Prostate gland (tissue), 2 donors: ENCODE measurements at regions not wholly inside any gene's neighbourhood (a gene's known extent, or its start where the extent isn't known, plus 50 kb on each side); places are given as distances from the start of the nearest gene placed in this dataset.

Experiments used
- DNase-seq: peaks from one replicate; pipeline ENCODE4 v3.0.0-alpha.2; 2019; ENCODE audit warnings: low spot score
- H3K27ac ChIP-seq, 2 donors: fragments of 200-600 bp; sonication (generic); 2 replicates each; pipeline ENCODE4 v1.5.1; 2017 to 2019
- H3K27me3 ChIP-seq: fragments of 200-600 bp; sonication (generic); replicated peaks from 2 replicates; pipeline ENCODE4 v1.5.1; 2019; ENCODE audit not compliant: insufficient read depth
- H3K36me3 ChIP-seq, 2 donors: fragments of 200-600 bp; sonication (generic); 1 replicate in 1 of 2; 2 replicates in 1 of 2; pipeline versions ENCODE4 v1.5.1 to v1.8.1; 2017 to 2019
- H3K4me1 ChIP-seq: fragments of 200-600 bp; sonication (generic); replicated peaks from 2 replicates; pipeline ENCODE4 v1.5.1; 2019
- H3K4me3 ChIP-seq, 2 donors: fragments of 200-600 bp; sonication (generic); 2 replicates each; pipeline ENCODE4 v1.5.1; 2017 to 2019
- H3K9me3 ChIP-seq: fragments of 200-600 bp; sonication (generic); 2 replicates; pipeline ENCODE4 v1.5.1; 2017
- CTCF ChIP-seq, 4 experiments: fragments of 200-600 bp in 2 of 4; fragments of 450-650 bp in 2 of 4; sonication (generic) in 2 of 4; IDR thresholded peaks; 1 replicate in 3 of 4; 2 replicates in 1 of 4; pipeline ENCODE4 v1.5.1; 2016 to 2019; ENCODE audit warnings: antibody characterized with exemption in 4 of 4, mild to moderate bottlenecking in 2 of 4, moderate library complexity in 2 of 4
- POLR2A ChIP-seq: fragments of 450-650 bp; IDR thresholded peaks from one replicate; pipeline ENCODE4 v1.6.1; 2016; ENCODE audit warnings: antibody characterized with exemption, mild to moderate bottlenecking
- POLR2AphosphoS5 ChIP-seq: sonication (generic); formaldehyde crosslinking; IDR thresholded peaks from one replicate; pipeline ENCODE4 v1.6.1; 2017; ENCODE audit warnings: antibody characterized with exemption
- WGBS: methylation state at CpG from one replicate; pipeline ENCODE4 v1.1.5; 2018; 5-methylcytosine and 5-hydroxymethylcytosine counted together
- intact Hi-C: fragments of 100-400 bp; cut with DNase I; formaldehyde crosslinking; loops from one replicate; pipeline ENCODE4 v1.14.2; 2022

DNA sequence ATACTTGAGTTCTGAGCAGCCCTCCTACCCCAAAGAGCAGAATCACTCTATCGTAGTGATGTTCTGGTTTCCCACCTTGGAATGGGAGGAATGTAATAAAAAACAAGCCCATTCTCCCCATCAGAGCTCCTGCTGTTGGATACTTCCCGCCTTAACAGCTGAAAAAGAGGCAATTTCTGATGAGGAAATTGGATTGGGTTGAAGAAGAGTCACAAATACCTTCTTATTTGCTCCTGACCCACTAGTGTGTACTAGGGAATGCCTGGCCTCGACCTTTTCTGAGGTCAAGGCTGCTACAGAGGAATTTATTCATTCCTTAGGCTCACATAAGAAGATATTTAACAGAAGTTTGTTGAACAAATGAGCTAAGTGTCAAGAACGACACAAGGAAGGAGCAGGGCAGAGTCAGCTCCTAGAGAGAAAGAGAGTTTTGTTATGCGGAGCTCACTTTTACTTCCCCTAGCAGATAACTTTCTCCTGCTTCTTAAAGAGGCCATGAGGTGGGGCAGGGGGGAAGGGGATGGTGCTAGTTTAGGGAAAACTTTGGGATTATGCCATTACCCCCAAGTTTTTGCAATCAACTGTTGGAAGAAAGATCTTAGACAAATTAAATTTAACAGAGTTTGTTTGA, 273.8 kb upstream of the CLNK start:
- WGBS: 85% methylated on average over 5 of the region's 5 CpGs
- H3K4me1 ChIP-seq: no peaks in the 10 kb centered on the region
- no peaks in the 10 kb centered on the region for H3K36me3 ChIP-seq
- H3K27ac ChIP-seq: no peak overlapping the region
- no peak for TF ChIP-seq CTCF (IDR thresholded peaks at IDR 0.05)
- TF ChIP-seq POLR2A: no peak
- TF ChIP-seq POLR2AphosphoS5: no peak
- H3K4me3 ChIP-seq: no peak overlapping the region
- H3K9me3 ChIP-seq: no peaks in the 10 kb centered on the region
- no peaks in the 10 kb centered on the region for H3K27me3 ChIP-seq
- intact Hi-C loops: no loop called here
- no peak for DNase-seq

DNA sequence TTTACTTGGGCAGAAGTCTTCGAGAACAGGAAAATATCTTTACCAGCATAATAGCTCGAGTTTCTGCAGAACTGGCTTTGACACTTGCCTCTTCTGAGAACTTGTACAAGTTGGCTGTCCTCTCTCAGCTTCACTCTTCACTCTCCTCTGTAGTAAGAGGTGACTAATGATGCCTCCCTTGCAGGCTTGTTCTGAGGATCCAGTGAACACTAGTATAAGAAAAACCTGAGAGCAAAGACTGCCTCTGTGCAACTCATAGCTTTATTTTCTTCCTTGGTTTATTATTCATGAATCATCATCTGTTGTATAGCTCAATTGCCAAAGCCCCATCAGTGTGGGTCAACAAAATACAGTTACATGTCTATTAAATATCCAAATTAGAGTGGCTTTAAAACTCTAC, 266.7 kb upstream of the CLNK start:
- H3K4me1 ChIP-seq: no peaks in the 10 kb centered on the region
- 84% methylated on average over 2 of the region's 2 CpGs for WGBS
- H3K36me3 ChIP-seq: no peaks in the 10 kb centered on the region
- no peak overlapping the region for H3K4me3 ChIP-seq
- DNase-seq: no peak
- TF ChIP-seq POLR2A: no peak
- TF ChIP-seq CTCF (IDR thresholded peaks at IDR 0.05): no peak
- no peak for TF ChIP-seq POLR2AphosphoS5
- H3K9me3 ChIP-seq: no peaks in the 10 kb centered on the region
- no peaks in the 10 kb centered on the region for H3K27me3 ChIP-seq
- intact Hi-C loops: no loop called here
- no peak overlapping the region for H3K27ac ChIP-seq

- no peaks in the 10 kb centered on the region for H3K36me3 ChIP-seq
- no peak for TF ChIP-seq CTCF (IDR thresholded peaks at IDR 0.05)
- no peak for TF ChIP-seq POLR2AphosphoS5
- TF ChIP-seq POLR2A: no peak
- 90% methylated on average over 6 of the region's 6 CpGs for WGBS
- DNase-seq: no peak
- H3K4me3 ChIP-seq: no peak overlapping the region
- intact Hi-C loops: no loop called here
- H3K27me3 ChIP-seq: no peaks in the 10 kb centered on the region
- H3K4me1 ChIP-seq: no peaks in the 10 kb centered on the region
- H3K9me3 ChIP-seq: no peaks in the 10 kb centered on the region
- no peak overlapping the region for H3K27ac ChIP-seq
Measured at GRCh38 chr4:10949039-10949733, 264.6 kb upstream of the CLNK start.

DNA sequence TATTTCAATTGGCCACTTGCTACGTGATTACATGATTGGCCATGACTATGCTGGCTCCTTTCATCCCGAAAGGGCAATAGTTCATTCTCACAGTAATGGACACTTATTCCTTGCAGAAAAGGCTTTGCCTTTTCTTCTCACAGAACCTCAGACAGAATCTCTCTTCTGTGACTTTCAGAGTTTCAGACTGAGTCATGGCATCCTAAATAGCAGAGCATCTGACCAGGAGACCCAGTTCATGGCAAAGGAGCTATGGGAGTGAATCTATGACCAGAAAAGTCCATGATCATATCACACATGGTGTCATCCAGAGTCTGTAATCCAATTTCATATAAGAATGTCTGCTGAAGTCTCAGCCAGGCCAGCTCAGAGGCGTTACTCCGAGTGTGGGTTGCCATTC, 263.3 kb upstream of the CLNK start:
- H3K27me3 ChIP-seq: no peaks in the 10 kb centered on the region
- WGBS: 75% methylated on average over 4 of the region's 4 CpGs
- no peaks in the 10 kb centered on the region for H3K4me1 ChIP-seq
- DNase-seq: no peak
- intact Hi-C loops: no loop called here
- no peak overlapping the region for H3K27ac ChIP-seq
- no peaks in the 10 kb centered on the region for H3K9me3 ChIP-seq
- no peak overlapping the region for H3K4me3 ChIP-seq
- TF ChIP-seq POLR2A: no peak
- TF ChIP-seq POLR2AphosphoS5: no peak
- TF ChIP-seq CTCF (IDR thresholded peaks at IDR 0.05): no peak
- no peaks in the 10 kb centered on the region for H3K36me3 ChIP-seq

DNA sequence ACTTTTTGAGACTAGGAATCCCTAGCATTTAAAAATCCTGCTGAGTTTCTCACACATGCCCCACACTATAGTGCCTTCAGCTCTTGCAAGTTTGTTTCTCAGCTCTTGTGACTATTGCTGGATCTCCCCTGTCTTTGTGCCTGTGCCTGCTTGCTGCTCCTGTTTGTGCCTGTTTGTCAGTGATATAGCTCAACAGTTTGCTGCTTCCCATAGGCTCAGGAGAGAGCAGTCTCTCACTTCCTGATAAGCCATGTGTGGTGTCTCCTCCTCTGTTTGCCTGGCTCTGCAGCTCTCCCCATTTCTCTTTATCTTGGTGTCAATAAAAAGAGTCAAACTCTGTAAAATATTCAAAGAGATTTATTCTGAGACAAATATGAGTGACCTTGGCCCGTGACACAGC, 259.8 kb upstream of the CLNK start:
- no peaks in the 10 kb centered on the region for H3K9me3 ChIP-seq
- no peak overlapping the region for H3K4me3 ChIP-seq
- H3K36me3 ChIP-seq: no peaks in the 10 kb centered on the region
- no peaks in the 10 kb centered on the region for H3K27me3 ChIP-seq
- no peak overlapping the region for H3K27ac ChIP-seq
- H3K4me1 ChIP-seq: no peaks in the 10 kb centered on the region
- WGBS: 86% methylated on average over 1 of the region's 1 CpG
- DNase-seq: no peak
- TF ChIP-seq POLR2AphosphoS5 (no peak), CTCF (IDR thresholded peaks at IDR 0.05) (no peak), POLR2A (no peak)
- intact Hi-C loops: no loop called here
